IMR-90 (cell line): ENCODE measurements at regions not wholly inside any gene's neighbourhood (a gene's known extent, or its start where the extent isn't known, plus 50 kb on each side); places are given as distances from the start of the nearest gene placed in this dataset.
A peak's percentile ranks its signal among the peaks of the same experiment; 100 is the strongest.

Experiments used
- ATAC-seq: fragments of 200-7000 bp; cut with Tn5 transposase; 2 replicates; pipeline ENCODE4 v1.9.1; 2020; ENCODE audit warnings: low read depth, mild to moderate bottlenecking, moderate library complexity
- BruUV-seq: library from RNA; stranded (reverse); fragments of 400-500 nt; replicated peaks from 2 replicates; lab custom pipeline; 2021; lab: Mats Ljungman, UMichigan
- CTCF ChIA-PET: fragments of 300-600 bp; formaldehyde crosslinking; extraction: SDS; loops from one replicate; lab custom pipeline; 2021; ENCODE audit warnings: antibody characterized with exemption; lab: Yijun Ruan, JAX
- POLR2A ChIA-PET: fragments of 300-600 bp; sonication (Branson Sonifier 250); formaldehyde crosslinking; loops from one replicate; lab custom pipeline; 2022; ENCODE audit warnings: antibody characterized with exemption; ENCODE audit not compliant: unreplicated experiment; lab: Charles Lee
- DNase-seq: peaks from one replicate; pipeline ENCODE4 v3.0.0; 2013
- H2AFZ ChIP-seq: replicated peaks from 2 replicates; pipeline ENCODE3; 2013; ENCODE audit warnings: low read length, mild to moderate bottlenecking; ENCODE audit not compliant: poor library complexity
- H2AK5ac ChIP-seq: 2 replicates; pipeline ENCODE4 v1.6.1; 2013; ENCODE audit warnings: low read depth, low read length, inconsistent platforms
- H2AK9ac ChIP-seq: replicated peaks from 2 replicates; pipeline ENCODE3; 2013; ENCODE audit warnings: mild to moderate bottlenecking, low read depth, low read length, moderate library complexity; ENCODE audit not compliant: poor library complexity
- H2BK120ac ChIP-seq: 2 replicates; pipeline ENCODE4 v1.6.1; 2013; ENCODE audit warnings: low read depth, low read length, inconsistent platforms
- H2BK15ac ChIP-seq: 3 replicates; pipeline ENCODE4 v1.6.1; 2013; ENCODE audit warnings: low read depth, low read length, inconsistent platforms
- H2BK20ac ChIP-seq: 2 replicates; pipeline ENCODE4 v1.6.1; 2013; ENCODE audit warnings: low read depth, mild to moderate bottlenecking, inconsistent platforms, low read length, moderate library complexity
- H2BK5ac ChIP-seq: 2 replicates; pipeline ENCODE4 v1.6.1; 2013; ENCODE audit warnings: mild to moderate bottlenecking, low read depth, low read length, inconsistent platforms; ENCODE audit not compliant: poor library complexity, severe bottlenecking
- H3K14ac ChIP-seq: replicated peaks from 2 replicates; pipeline ENCODE4 v1.6.1; 2013; ENCODE audit warnings: low read depth, low read length, inconsistent platforms
- H3K18ac ChIP-seq: 2 replicates; pipeline ENCODE4 v1.6.1; 2013; ENCODE audit warnings: low read depth, low read length, control low read depth
- H3K23ac ChIP-seq: 2 replicates; pipeline ENCODE4 v1.6.1; 2013; ENCODE audit warnings: low read depth, low read length, inconsistent platforms
- H3K27ac ChIP-seq: 2 replicates; pipeline ENCODE4 v1.5.1; 2013; ENCODE audit warnings: mild to moderate bottlenecking, control low read depth, low read length; ENCODE audit not compliant: insufficient read depth
- H3K27me3 ChIP-seq: 2 replicates; pipeline ENCODE4 v1.6.1; 2013; ENCODE audit warnings: low read length; ENCODE audit not compliant: control insufficient read depth, insufficient read depth
- H3K36me3 ChIP-seq: 2 replicates; pipeline ENCODE4 v1.6.1; 2013; ENCODE audit warnings: low read length, mixed read lengths; ENCODE audit not compliant: control insufficient read depth, insufficient read depth
- H3K4ac ChIP-seq: 2 replicates; pipeline ENCODE4 v1.6.1; 2013; ENCODE audit warnings: low read depth, low read length, inconsistent platforms
- H3K4me1 ChIP-seq: 2 replicates; pipeline ENCODE4 v1.6.1; 2013; ENCODE audit warnings: low read length, mixed read lengths; ENCODE audit not compliant: control insufficient read depth, insufficient read depth
- H3K4me2 ChIP-seq: 2 replicates; pipeline ENCODE4 v1.6.1; 2013; ENCODE audit warnings: low read depth, mild to moderate bottlenecking, control low read depth, low read length, moderate library complexity
- H3K4me3 ChIP-seq: 2 replicates; pipeline ENCODE4 v1.5.1; 2013; ENCODE audit warnings: low read depth, mild to moderate bottlenecking, control low read depth, low read length, moderate library complexity; ENCODE audit not compliant: insufficient read depth
- H3K56ac ChIP-seq: 2 replicates; pipeline ENCODE4 v1.6.1; 2013; ENCODE audit warnings: low read length, inconsistent platforms; ENCODE audit not compliant: insufficient read depth; ENCODE audit errors: extremely low read depth
- H3K79me1 ChIP-seq, 2 experiments: 2 replicates each; pipeline ENCODE4 v1.6.1; 2013; ENCODE audit warnings: low read length in 2 of 2, inconsistent platforms in 1 of 2, low read depth in 1 of 2
- H3K9ac ChIP-seq: 2 replicates; pipeline ENCODE4 v1.6.1; 2013; ENCODE audit warnings: low read depth, low read length, control low read depth
- H3K9me1 ChIP-seq: 2 replicates; pipeline ENCODE4 v1.6.1; 2013; ENCODE audit warnings: low read length, inconsistent platforms; ENCODE audit not compliant: insufficient read depth
- H3K9me3 ChIP-seq: 2 replicates; pipeline ENCODE4 v1.6.1; 2013; ENCODE audit warnings: low read length; ENCODE audit not compliant: control insufficient read depth, insufficient read depth
- H4K20me1 ChIP-seq: 2 replicates; pipeline ENCODE4 v1.6.1; 2013; ENCODE audit warnings: low read length, inconsistent platforms; ENCODE audit not compliant: insufficient read depth
- H4K5ac ChIP-seq: 2 replicates; pipeline ENCODE4 v1.6.1; 2013; ENCODE audit warnings: mild to moderate bottlenecking, low read depth, low read length, control low read depth
- H4K8ac ChIP-seq, 2 experiments: 2 replicates each; pipeline ENCODE4 v1.6.1; 2013; ENCODE audit warnings: low read depth in 2 of 2, low read length in 2 of 2, control low read depth in 1 of 2, inconsistent platforms in 1 of 2
- H4K91ac ChIP-seq: 2 replicates; pipeline ENCODE4 v1.6.1; 2013; ENCODE audit warnings: low read depth, low read length, inconsistent platforms; ENCODE audit not compliant: insufficient read depth
- CEBPB ChIP-seq: IDR thresholded peaks from 2 replicates; pipeline ENCODE4 v1.6.1; 2012; ENCODE audit warnings: low read depth, low read length, improper control_type of control experiment
- FOS ChIP-seq: fragments of 150-350 bp; IDR thresholded peaks from 2 replicates; pipeline ENCODE4 v1.6.1; 2016; ENCODE audit warnings: low read depth, low read length
- MAFK ChIP-seq: IDR thresholded peaks from 2 replicates; pipeline ENCODE4 v1.6.1; 2012; ENCODE audit warnings: low read depth, low read length, improper control_type of control experiment
- MXI1 ChIP-seq: IDR thresholded peaks from 2 replicates; pipeline ENCODE4 v1.6.1; 2012; ENCODE audit warnings: low read depth, mild to moderate bottlenecking, low read length, moderate library complexity, borderline replicate concordance
- dilution Hi-C: fragments of 300-500 bp; cut with HindIII; formaldehyde crosslinking; loops from one replicate; pipeline ENCODE4 v1.14.3; 2018; ENCODE audit warnings: low sequenced_read_pairs; ENCODE audit not compliant: unreplicated experiment
- in situ Hi-C: fragments of 300-500 bp; cut with MboI; formaldehyde crosslinking; loops from 3 replicates; pipeline ENCODE4 v1.14.3; 2019; ENCODE audit warnings: low sequenced_read_pairs, inconsistent platforms, mixed read lengths
- intact Hi-C: fragments of 100-400 bp; cut with micrococcal nuclease; formaldehyde crosslinking; loops from 2 replicates; pipeline ENCODE4 v1.10.0; 2022

DNA sequence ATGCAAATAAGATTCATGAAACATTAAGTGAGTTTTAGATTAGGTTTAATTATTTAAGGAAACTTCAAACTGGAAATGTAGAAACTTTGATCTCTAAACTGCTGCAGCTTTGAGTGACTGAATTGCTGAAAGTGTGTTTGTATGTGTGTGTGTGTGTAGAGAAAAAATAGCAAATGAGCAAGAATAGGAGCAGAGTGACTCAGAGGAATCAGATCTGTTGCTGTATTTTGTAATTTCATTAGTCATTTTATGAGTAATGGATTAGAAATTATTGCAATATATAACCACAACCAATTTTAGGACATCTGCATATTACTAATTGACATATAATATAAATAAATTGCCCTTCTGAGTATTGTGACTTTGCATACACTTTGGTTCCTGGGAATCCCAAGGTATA lies 52.8 kb upstream of the SLC9A9 start:
- Histone ChIP-seq H2AK9ac (no peak overlapping the region), H3K18ac (no peak overlapping the region), H3K9me1 (no peaks in the 10 kb centered on the region), H2BK15ac (no peak overlapping the region), H3K4me3 (no peak overlapping the region), H3K27ac (no peak overlapping the region), H4K5ac (no peak overlapping the region), H4K8ac (no peak overlapping the region), H4K91ac (no peak overlapping the region), H3K36me3 (no peaks in the 10 kb centered on the region), H3K79me1 (no peaks in the 10 kb centered on the region), H2AFZ (no peak overlapping the region), H2BK5ac (no peak overlapping the region), H3K27me3 (no peaks in the 10 kb centered on the region), H3K9me3 (no peaks in the 10 kb centered on the region), H2AK5ac (no peak overlapping the region), H3K9ac (no peak overlapping the region), H3K4ac (no peak overlapping the region), H3K4me2 (no peak overlapping the region), H3K4me1 (no peaks in the 10 kb centered on the region), H3K14ac (no peak overlapping the region), H3K56ac (no peak overlapping the region), H2BK20ac (no peak overlapping the region), H4K20me1 (no peaks in the 10 kb centered on the region), H2BK120ac (no peak overlapping the region), H3K23ac (no peak overlapping the region)
- dilution Hi-C loops (no loop called here), intact Hi-C loops (no loop called here), in situ Hi-C loops (no loop called here)
- peak; percentile 72 for TF ChIP-seq FOS
- TF ChIP-seq CEBPB: peak; percentile 74; the same call in 1 of the 2 replicates
- no peak for TF ChIP-seq MXI1
- TF ChIP-seq MAFK: no peak
- peak; percentile 83 for DNase-seq
- ChIA-PET CTCF (no interaction called here), POLR2A (no interaction called here)
- ATAC-seq: peak; percentile 49
- BruUV-seq: no TSS peak
